ENCODE measurements at regions not wholly inside any gene's neighbourhood (a gene's known extent, or its start where the extent isn't known, plus 50 kb on each side); places are given as distances from the start of the nearest gene placed in this dataset.

DNA sequence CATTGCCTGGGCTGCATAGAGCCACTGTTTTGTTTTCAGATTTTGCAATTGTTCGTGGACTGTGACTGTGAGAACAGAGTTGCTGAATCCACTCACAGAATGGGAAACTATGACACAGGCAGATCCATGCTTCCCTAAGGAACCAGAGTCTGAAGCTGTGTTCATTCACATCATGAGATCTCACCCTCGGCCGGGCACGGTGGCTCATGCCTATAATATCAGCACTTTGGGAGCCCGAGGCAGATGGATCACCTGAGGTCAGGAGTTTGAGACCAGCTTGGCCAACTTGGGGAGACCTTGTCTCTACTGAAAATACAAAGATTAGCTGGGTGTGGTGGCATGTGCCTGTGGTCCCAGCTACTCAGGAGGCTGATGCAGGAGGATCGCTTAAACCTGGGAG lies 139.2 kb upstream of the SALL4 start:
- TF ChIP-seq RAD21 (IDR thresholded peaks at IDR 0.05) (no peak), SP1 (IDR thresholded peaks at IDR 0.05) (no peak), GABPA (IDR thresholded peaks at IDR 0.05 in 1 of 2, conservative IDR thresholded peaks at IDR 0.05 in 1 of 2) (no peak), YY1 (IDR thresholded peaks at IDR 0.05) (no peak), NR2F2 (IDR thresholded peaks at IDR 0.05) (no peak), TAF1 (conservative IDR thresholded peaks at IDR 0.05) (no peak), JUND (IDR thresholded peaks at IDR 0.05) (no peak)
- TF ChIP-seq, protein P1, sequence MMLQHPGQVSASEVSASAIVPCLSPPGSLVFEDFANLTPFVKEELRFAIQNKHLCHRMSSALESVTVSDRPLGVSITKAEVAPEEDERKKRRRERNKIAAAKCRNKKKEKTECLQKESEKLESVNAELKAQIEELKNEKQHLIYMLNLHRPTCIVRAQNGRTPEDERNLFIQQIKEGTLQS (IDR thresholded peaks at IDR 0.05): no peak
- TF ChIP-seq, protein P2, sequence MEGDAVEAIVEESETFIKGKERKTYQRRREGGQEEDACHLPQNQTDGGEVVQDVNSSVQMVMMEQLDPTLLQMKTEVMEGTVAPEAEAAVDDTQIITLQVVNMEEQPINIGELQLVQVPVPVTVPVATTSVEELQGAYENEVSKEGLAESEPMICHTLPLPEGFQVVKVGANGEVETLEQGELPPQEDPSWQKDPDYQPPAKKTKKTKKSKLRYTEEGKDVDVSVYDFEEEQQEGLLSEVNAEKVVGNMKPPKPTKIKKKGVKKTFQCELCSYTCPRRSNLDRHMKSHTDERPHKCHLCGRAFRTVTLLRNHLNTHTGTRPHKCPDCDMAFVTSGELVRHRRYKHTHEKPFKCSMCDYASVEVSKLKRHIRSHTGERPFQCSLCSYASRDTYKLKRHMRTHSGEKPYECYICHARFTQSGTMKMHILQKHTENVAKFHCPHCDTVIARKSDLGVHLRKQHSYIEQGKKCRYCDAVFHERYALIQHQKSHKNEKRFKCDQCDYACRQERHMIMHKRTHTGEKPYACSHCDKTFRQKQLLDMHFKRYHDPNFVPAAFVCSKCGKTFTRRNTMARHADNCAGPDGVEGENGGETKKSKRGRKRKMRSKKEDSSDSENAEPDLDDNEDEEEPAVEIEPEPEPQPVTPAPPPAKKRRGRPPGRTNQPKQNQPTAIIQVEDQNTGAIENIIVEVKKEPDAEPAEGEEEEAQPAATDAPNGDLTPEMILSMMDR (IDR thresholded peaks at IDR 0.05; ENCODE audit: low read depth, low read length, missing input control): no peak
- TF ChIP-seq, protein P3, sequence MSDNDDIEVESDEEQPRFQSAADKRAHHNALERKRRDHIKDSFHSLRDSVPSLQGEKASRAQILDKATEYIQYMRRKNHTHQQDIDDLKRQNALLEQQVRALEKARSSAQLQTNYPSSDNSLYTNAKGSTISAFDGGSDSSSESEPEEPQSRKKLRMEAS (IDR thresholded peaks at IDR 0.05): no peak
- TF ChIP-seq, protein P4, sequence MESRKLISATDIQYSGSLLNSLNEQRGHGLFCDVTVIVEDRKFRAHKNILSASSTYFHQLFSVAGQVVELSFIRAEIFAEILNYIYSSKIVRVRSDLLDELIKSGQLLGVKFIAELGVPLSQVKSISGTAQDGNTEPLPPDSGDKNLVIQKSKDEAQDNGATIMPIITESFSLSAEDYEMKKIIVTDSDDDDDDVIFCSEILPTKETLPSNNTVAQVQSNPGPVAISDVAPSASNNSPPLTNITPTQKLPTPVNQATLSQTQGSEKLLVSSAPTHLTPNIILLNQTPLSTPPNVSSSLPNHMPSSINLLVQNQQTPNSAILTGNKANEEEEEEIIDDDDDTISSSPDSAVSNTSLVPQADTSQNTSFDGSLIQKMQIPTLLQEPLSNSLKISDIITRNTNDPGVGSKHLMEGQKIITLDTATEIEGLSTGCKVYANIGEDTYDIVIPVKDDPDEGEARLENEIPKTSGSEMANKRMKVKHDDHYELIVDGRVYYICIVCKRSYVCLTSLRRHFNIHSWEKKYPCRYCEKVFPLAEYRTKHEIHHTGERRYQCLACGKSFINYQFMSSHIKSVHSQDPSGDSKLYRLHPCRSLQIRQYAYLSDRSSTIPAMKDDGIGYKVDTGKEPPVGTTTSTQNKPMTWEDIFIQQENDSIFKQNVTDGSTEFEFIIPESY (IDR thresholded peaks at IDR 0.05): no peak

Measured in liver (tissue), 3 donors.